ENCODE measurements at regions not wholly inside any gene's neighbourhood (a gene's known extent, or its start where the extent isn't known, plus 50 kb on each side); places are given as distances from the start of the nearest gene placed in this dataset.

- Mint-ChIP-seq H3K36me3 (ENCODE audit: low read depth) (no peaks in the 10 kb centered on the region), H3K27me3 (ENCODE audit: low read depth, poor library complexity) (no peaks in the 10 kb centered on the region), H3K27ac (no peak overlapping the region), H3K4me1 (no peaks in the 10 kb centered on the region), H3K4me3 (no peak overlapping the region), H3K9me3 (no peaks in the 10 kb centered on the region)
- no peak for DNase-seq
- TF ChIP-seq CTCF (IDR thresholded peaks at IDR 0.05): no peak
Observed at GRCh38 chr2:52828112-52828511, 939.5 kb upstream of the CHAC2 start.

GRCh38 chr2:52821631-52822030, 946.0 kb upstream of the CHAC2 start:
- Mint-ChIP-seq H3K27ac (no peak overlapping the region), H3K4me3 (no peak overlapping the region), H3K9me3 (peaks cover 1% of the 10 kb centered on the region), H3K36me3 (ENCODE audit: low read depth) (no peaks in the 10 kb centered on the region), H3K4me1 (peaks cover 17% of the 10 kb centered on the region), H3K27me3 (ENCODE audit: low read depth, poor library complexity) (peaks cover 3% of the 10 kb centered on the region)
- no peak for TF ChIP-seq CTCF (IDR thresholded peaks at IDR 0.05)
- no peak for DNase-seq

GRCh38 chr2:52818958-52819357, 948.6 kb upstream of the CHAC2 start:
- no peak for TF ChIP-seq CTCF (IDR thresholded peaks at IDR 0.05)
- Mint-ChIP-seq H3K36me3 (ENCODE audit: low read depth) (no peaks in the 10 kb centered on the region), H3K27ac (no peak overlapping the region), H3K4me1 (peaks cover 17% of the 10 kb centered on the region), H3K9me3 (peaks cover 8% of the 10 kb centered on the region), H3K4me3 (no peak overlapping the region), H3K27me3 (ENCODE audit: low read depth, poor library complexity) (peaks cover 4% of the 10 kb centered on the region)
- DNase-seq: no peak

- no peaks in the 10 kb centered on the region for H3K9me3 Mint-ChIP-seq
- no peaks in the 10 kb centered on the region for H3K4me1 Mint-ChIP-seq
- peak overlapping the region; percentile 9 for H3K27ac Mint-ChIP-seq
- H3K36me3 Mint-ChIP-seq (ENCODE audit: low read depth): no peaks in the 10 kb centered on the region
- H3K4me3 Mint-ChIP-seq: no peak overlapping the region
- DNase-seq: no peak
- peaks cover 6% of the 10 kb centered on the region for H3K27me3 Mint-ChIP-seq (ENCODE audit: low read depth, poor library complexity)
- no peak for TF ChIP-seq CTCF (IDR thresholded peaks at IDR 0.05)
Observed at GRCh38 chr2:52810460-52810859, 957.1 kb upstream of the CHAC2 start.

- Mint-ChIP-seq H3K4me1 (no peaks in the 10 kb centered on the region), H3K36me3 (ENCODE audit: low read depth) (no peaks in the 10 kb centered on the region), H3K27ac (no peak overlapping the region), H3K4me3 (no peak overlapping the region), H3K27me3 (ENCODE audit: low read depth, poor library complexity) (peaks cover 3% of the 10 kb centered on the region), H3K9me3 (peaks cover 9% of the 10 kb centered on the region)
- TF ChIP-seq CTCF (IDR thresholded peaks at IDR 0.05): no peak
- no peak for DNase-seq
Observed at GRCh38 chr2:52805901-52806410, 961.6 kb upstream of the CHAC2 start.

- no peak for DNase-seq
- Mint-ChIP-seq H3K27ac (no peak overlapping the region), H3K9me3 (peaks cover 24% of the 10 kb centered on the region)
Observed at GRCh38 chr2:52794581-52794980, 973.0 kb upstream of the CHAC2 start.

More at GRCh38 chr2:52794581-52794980, 973.0 kb upstream of the CHAC2 start:
- H3K27me3 Mint-ChIP-seq (ENCODE audit: low read depth, poor library complexity): no peaks in the 10 kb centered on the region
- no peak for TF ChIP-seq CTCF (IDR thresholded peaks at IDR 0.05)
- peaks cover 11% of the 10 kb centered on the region for H3K4me1 Mint-ChIP-seq
- no peak overlapping the region for H3K4me3 Mint-ChIP-seq
- H3K36me3 Mint-ChIP-seq (ENCODE audit: low read depth): peaks cover 4% of the 10 kb centered on the region
